ENCODE measurements at regions not wholly inside any gene's neighbourhood (a gene's known extent, or its start where the extent isn't known, plus 50 kb on each side); places are given as distances from the start of the nearest gene placed in this dataset.

GRCh38 chr2:16319551-16320121, 346.0 kb downstream of the CYRIA start:
- no peak for DNase-seq (ENCODE audit: low read depth)

DNA sequence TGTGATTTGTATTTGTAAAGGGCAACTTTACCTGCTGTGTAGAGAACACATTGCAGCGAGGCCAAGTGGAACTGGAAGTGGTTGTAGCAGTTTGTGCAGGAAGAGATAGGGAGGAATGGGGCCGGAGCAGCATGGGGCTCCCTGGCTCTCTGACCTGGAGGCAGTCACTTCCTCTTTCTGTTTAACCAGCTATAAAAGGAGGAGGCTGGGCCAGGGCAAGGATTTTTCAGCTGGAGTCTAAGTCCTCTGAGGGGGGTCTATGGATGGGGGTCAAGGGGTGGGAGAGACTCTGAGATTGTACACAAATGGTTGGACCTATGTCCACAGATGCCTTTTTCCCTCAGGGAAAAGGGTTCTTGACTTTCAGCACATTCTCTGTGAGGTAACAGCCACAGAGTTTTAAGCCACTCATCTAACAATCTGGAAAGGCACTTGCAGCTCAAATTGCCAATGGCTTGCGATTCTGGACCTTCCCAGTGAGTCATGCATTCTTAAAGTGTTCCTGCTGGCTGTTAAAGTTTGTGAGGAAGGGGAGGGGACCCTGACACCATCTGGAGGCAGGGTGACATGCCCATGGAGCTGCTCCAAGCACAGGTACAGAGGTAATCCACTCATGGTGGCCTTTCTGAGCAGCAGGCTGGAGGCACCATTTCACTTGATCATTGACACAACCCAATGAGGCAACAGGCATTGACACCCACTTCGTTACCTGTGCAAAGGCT, 347.0 kb downstream of the CYRIA start:
- DNase-seq (ENCODE audit: low read depth): no peak

DNA sequence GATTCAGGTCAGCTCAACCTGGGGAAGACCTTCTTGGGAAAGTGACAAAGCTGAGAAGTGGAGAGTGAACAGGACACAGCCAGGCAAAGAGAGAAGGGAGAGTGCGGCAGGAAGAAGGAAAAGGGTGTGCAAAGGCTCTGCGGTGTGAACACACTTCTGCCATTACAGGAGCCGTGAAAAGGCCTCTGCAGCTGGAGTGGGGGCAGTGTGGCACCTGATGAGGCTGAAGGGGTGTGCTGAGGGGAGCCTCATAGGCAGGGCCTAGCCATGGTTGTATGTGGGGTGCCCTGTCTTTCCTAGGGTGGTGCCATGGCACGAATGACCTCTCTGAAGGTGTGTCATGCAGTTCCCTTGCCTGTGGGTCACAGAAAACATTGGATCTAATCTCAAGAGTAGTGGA, 347.6 kb downstream of the CYRIA start:
- no peak for DNase-seq (ENCODE audit: low read depth)

- DNase-seq (ENCODE audit: low read depth): no peak
These were observed 348.3 kb downstream of the CYRIA start for GRCh38 chr2:16317211-16317830.

DNA sequence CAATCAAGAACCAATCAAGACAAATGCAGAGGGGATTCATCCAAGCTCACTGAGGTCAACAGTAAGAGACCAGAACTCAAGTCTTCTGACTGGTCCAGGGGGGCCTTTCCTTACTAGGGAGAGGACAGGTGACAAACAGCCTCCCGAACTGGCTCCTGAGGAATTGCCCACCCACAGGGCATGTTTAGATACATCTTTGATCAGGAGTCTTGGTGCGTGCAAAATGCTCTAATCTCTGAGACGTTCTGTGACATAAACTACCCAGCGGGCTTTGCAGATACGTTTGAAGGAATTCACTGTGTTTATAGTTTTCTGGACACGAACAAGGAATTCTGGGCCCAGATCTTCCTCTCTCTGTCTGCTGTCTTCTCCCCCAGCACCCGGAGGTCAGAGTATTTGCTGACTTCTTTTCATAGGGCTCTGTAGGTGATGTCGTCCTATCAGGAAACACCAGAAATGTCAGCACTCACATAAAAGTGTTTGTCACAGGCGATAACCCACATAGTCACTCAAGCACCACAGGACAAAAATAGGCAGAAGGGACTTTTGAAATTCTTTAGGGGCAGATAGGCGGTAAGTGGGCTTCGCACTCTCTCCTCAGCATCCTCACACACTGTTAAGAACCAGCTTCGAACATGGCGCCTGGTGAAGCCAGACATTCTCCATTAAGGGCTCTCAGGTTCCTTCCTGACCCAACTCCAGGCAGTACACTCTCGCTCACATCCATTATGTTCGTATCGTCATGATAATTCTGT, 349.0 kb downstream of the CYRIA start:
- DNase-seq (ENCODE audit: low read depth): no peak

DNA sequence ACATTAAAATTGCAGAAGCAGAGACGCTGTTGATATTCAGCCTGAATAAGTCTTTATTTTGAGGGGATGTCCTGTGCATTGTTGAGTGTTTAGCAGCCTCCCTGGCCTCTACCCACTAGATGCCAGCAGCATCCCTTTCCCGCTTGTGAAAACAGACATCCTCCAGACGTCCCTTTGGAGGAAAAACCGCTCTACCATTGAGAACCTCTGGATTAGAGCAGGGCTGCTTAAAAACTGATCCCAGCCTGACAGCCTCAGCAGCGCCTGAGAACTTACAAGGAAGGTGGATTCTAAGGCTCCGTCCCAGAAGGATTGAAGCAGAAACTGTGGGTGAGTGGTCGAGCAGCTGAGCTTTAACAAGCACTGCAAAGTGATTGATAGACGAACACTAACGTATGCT, 349.7 kb downstream of the CYRIA start:
- DNase-seq (ENCODE audit: low read depth): no peak

DNA sequence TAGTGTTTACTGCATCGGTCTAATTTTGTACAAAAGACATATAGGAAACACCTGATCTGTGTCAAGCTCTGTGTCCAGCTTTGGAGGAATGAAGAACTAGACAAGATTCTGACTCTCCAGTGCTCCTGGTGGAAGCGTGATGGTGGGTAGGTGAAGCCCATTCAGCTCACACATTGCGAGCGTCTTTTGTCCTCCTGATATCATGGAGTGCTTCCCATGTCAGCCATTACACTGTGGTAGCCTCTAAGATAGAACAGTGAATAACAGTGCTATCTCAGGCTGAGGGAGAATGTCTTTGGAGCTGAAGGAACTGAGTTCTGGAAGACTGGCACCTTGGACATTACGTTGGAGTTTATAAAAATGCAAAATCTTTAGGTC, 350.2 kb downstream of the CYRIA start:
- DNase-seq (ENCODE audit: low read depth): no peak

DNA sequence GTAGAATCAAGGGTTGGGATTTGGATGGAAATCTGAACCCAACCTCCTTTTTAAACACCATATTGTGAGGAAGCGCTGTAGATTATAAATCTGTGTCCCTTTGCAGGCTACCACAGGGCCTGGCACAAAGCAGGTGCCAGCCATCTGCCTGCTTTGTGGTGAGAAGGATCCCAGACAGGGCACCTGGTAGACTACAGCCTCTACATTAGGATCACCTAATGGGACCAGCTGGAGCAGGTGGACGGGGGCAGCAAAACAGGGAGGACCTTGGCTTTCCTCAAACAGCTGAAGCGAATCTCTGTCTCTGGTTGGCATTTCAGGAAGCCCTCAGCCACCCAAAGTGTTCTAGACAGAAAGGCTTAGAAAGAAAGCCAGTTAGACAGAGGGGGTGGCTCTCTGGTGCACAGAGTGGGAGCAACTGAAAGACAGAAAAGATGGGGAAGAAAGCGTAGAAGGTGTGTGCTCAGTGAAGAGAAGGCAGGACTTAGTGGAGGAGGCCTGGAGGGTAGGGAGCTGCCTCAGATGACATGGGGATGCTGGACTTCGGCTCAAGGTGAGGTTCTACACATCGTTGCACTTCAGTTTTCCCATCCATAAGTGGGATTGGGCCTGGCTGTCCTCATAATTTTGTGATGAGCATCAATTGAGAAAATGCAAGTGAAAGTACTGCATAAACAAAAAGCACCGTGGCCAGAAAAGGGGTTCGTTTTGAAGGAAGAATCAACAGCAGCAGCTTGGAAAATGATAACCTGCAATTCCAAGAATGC, 350.8 kb downstream of the CYRIA start:
- DNase-seq (ENCODE audit: low read depth): no peak

- no peak for DNase-seq (ENCODE audit: low read depth)
These were observed 351.6 kb downstream of the CYRIA start for GRCh38 chr2:16314001-16314400.

DNA sequence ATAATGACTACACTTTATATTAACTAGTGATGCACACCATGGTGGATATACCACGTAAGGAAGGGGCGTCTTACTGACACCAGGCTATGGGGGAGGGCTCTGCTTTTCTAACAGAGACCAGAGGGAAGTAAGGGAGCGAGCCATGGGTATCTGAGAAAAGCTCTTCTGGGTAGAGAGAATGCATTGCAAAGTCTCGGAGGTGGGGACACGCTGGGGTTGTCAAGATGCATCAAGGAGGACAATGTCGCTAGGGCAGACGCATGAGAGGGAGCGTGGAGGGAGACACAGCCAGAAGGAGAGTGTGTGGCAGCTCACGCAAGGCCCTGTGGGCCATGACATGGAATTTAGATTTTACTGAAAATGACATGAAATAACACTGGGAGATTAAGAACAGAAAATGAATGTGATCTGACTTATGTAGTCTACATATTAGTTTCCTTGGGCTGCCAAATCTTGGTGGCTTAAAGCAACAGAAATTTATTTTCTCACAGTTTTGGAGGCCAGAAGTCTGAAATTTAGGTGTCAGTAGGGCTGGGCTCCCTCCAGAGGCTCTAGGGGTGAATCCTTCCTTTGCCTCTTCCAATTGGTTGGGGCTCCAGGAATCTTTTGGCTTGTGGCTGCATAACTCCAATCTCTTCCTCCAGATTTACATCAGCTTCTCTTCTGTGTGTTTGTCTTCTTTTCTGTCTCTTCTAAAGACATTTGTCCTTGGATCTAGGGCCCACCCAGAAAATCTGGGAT, 352.2 kb downstream of the CYRIA start:
- DNase-seq (ENCODE audit: low read depth): no peak

GRCh38 chr2:16312771-16313170, 352.9 kb downstream of the CYRIA start:
- no peak for DNase-seq (ENCODE audit: low read depth)

DNA sequence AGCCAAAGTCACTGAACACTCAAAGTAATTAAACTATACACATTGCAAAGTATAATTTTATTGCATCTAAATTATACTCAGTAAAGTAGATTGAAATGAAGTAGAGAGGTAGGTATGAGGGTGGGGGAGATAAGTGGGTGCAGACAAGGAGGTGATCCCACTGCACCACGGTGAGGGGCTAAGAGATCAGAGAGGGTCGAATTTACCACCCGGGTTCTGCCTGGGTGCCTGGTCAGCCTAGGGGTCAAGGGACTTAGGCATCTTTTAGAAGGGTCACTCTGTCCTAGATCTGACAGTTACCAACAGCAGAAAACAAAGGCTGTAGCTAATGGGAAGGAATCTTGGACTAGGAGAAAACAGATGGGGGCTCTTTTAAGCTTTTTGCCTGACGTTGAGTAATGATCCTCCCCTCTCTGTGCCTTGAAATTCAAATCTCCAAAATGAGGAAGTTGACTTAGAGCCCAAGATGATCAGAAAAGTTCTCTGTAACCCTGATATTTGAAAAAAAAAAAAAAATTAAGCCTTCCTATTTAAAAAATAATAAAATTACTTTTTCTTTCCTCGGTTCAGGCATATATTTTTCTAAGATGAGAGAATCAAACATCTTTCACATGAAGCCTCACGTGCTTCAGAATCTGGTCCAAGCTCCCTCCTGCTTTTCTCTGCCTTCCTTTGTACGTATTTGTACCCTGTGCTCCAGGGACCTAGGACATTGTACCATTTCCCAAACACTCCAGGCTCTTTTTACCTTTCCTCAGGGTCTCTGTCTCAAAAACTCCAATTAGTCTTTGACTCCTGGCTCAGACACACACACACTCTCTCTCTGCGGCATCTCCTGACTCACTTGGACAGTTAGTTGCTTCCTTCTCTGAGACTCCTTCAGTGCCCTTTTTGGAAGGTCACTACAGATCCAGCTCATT, 353.9 kb downstream of the CYRIA start:
- no peak for DNase-seq (ENCODE audit: low read depth)

- DNase-seq (ENCODE audit: low read depth): no peak
These were observed 356.8 kb downstream of the CYRIA start for GRCh38 chr2:16308816-16309215.

GRCh38 chr2:16304876-16305590, 360.6 kb downstream of the CYRIA start:
- DNase-seq (ENCODE audit: low read depth): no peak

GRCh38 chr2:16303761-16304160, 361.9 kb downstream of the CYRIA start:
- no peak for DNase-seq (ENCODE audit: low read depth)

- no peak for DNase-seq (ENCODE audit: low read depth)
These were observed 362.4 kb downstream of the CYRIA start for GRCh38 chr2:16303273-16303577.

DNA sequence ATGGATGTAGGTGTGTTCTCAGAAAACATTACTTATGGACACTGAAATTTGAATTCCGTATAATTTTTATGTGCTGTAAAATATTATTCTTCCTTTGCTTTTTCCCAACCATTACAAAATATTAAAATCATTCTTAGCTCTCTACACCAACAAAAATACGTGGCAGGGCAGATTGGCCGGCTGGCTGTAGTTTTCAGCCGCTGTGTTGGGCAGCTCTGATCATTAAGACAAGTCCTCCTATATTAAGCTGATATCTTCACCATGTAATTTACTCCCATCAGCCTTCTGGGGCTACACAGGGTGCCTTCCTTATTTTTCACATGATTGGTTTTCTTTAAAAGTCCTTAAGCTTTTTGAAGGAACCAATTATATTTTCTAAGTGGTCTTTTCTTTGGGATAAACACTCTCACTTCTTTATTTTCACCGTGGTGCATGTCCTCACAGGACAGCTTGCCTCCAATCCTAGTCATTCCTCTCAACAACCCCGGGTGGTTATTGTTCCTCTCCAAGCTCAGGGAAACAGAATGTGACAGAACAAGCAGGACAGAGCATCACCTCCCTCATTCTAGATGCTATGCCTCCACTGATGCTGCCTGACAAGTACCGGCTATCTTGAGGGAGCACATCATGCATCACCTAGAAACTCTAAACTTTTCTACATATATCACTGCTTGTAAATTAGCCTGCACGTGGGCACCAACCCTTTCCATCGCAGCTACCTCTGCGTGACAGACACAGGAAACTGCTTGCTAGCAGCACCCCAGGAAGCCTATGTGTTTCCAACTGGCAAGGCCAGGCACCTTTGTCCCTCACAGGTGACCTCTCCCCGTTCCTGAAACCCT, 362.3 kb downstream of the MYCN start:
- DNase-seq (ENCODE audit: low read depth): no peak

DNA sequence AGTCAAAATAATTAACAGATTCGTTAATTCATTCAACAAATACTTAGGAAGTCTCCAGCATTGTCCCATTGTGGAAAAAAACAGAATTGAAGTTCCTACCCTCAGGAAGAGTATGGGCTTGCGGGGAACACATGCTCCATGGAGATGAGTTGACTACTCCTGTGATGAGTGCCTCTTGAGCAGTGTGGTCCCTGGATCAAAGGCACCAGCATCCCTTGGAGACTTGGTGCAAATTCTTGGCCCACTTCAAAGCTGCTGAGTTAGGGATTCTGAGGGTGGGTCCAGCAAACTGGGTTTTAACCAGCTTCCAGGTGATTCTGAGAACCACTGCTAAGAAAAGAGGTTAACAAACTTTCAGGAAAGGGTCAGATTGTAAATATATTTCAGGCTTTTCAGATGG, 361.6 kb downstream of the MYCN start:
- no peak for DNase-seq (ENCODE audit: low read depth)

- DNase-seq (ENCODE audit: low read depth): no peak
These were observed 358.5 kb downstream of the MYCN start for GRCh38 chr2:16298866-16299265.

All from activated T-helper 9 cell treated with anti-CD3 and anti-CD28 coated beads, Interleukin-2, amount 50 U/mL, for 16 hours (primary cell).